ENCODE measurements at regions not wholly inside any gene's neighbourhood (a gene's known extent, or its start where the extent isn't known, plus 50 kb on each side); places are given as distances from the start of the nearest gene placed in this dataset.
A peak's percentile ranks its signal among the peaks of the same experiment; 100 is the strongest.
"Not testable (repeated sequence)": the region's sequence is repeated elsewhere in the genome, so short reads cannot be mapped to it uniquely, and the experiment has no call there.

- not testable (repeated sequence) for H2BK15ac ChIP-seq (replicated peaks; ENCODE audit: low read depth); H3K79me1 ChIP-seq (ENCODE audit: low read length); H3K79me2 ChIP-seq (ENCODE audit: control insufficient read depth, insufficient read depth, low read length); DNase-seq; H3K18ac ChIP-seq (ENCODE audit: low read length); H4K5ac ChIP-seq (ENCODE audit: low read length); H3K4ac ChIP-seq (ENCODE audit: low read depth, low read length); H2BK120ac ChIP-seq (ENCODE audit: low read depth, low read length); H2AK5ac ChIP-seq (ENCODE audit: low read length); H3K4me1 ChIP-seq (ENCODE audit: control insufficient read depth, low read depth, low read length); H2BK5ac ChIP-seq (ENCODE audit: low read length); H3K9ac ChIP-seq (ENCODE audit: low read length); H3K36me3 ChIP-seq (ENCODE audit: control insufficient read depth, insufficient read depth, low read length); H3K23ac ChIP-seq (ENCODE audit: low read length); H3K4me3 ChIP-seq (ENCODE audit: low read length); H3K27me3 ChIP-seq (ENCODE audit: insufficient read depth, low read length, poor library complexity); H3K56ac ChIP-seq (ENCODE audit: low read length); H3K4me2 ChIP-seq (ENCODE audit: low read length); H4K8ac ChIP-seq (ENCODE audit: low read depth, low read length); H3K27ac ChIP-seq (ENCODE audit: low read depth, low read length)
- WGBS (ENCODE audit: extremely low coverage, insufficient coverage, low lambda C conversion rate), result no CpG with 5 or more reads among the region's 3 CpGs
Observed at GRCh38 chr21:9009267-9010016, 1511.9 kb upstream of the TPTE start.

GRCh38 chr21:9010121-9010795, 1511.1 kb upstream of the TPTE start:
- WGBS (ENCODE audit: extremely low coverage, insufficient coverage, low lambda C conversion rate), result no CpG with 5 or more reads among the region's 4 CpGs
- H3K36me3 ChIP-seq (ENCODE audit: control insufficient read depth, insufficient read depth, low read length); H2AK5ac ChIP-seq (ENCODE audit: low read length); H3K79me2 ChIP-seq (ENCODE audit: control insufficient read depth, insufficient read depth, low read length); H3K27ac ChIP-seq (ENCODE audit: low read depth, low read length); DNase-seq; H3K56ac ChIP-seq (ENCODE audit: low read length); H3K27me3 ChIP-seq (ENCODE audit: insufficient read depth, low read length, poor library complexity); H3K4me1 ChIP-seq (ENCODE audit: control insufficient read depth, low read depth, low read length); H3K4me2 ChIP-seq (ENCODE audit: low read length); H3K79me1 ChIP-seq (ENCODE audit: low read length); H3K23ac ChIP-seq (ENCODE audit: low read length); H4K8ac ChIP-seq (ENCODE audit: low read depth, low read length); H2BK120ac ChIP-seq (ENCODE audit: low read depth, low read length); H3K9ac ChIP-seq (ENCODE audit: low read length); H3K4me3 ChIP-seq (ENCODE audit: low read length); H3K4ac ChIP-seq (ENCODE audit: low read depth, low read length); H3K18ac ChIP-seq (ENCODE audit: low read length); H2BK5ac ChIP-seq (ENCODE audit: low read length); H4K5ac ChIP-seq (ENCODE audit: low read length); H2BK15ac ChIP-seq (replicated peaks; ENCODE audit: low read depth): not testable (repeated sequence)

- H3K27ac ChIP-seq (ENCODE audit: low read depth, low read length); H3K18ac ChIP-seq (ENCODE audit: low read length); H3K4me1 ChIP-seq (ENCODE audit: control insufficient read depth, low read depth, low read length); H3K4ac ChIP-seq (ENCODE audit: low read depth, low read length); H2AK5ac ChIP-seq (ENCODE audit: low read length); H3K79me2 ChIP-seq (ENCODE audit: control insufficient read depth, insufficient read depth, low read length); H3K56ac ChIP-seq (ENCODE audit: low read length); DNase-seq; H4K8ac ChIP-seq (ENCODE audit: low read depth, low read length); H4K5ac ChIP-seq (ENCODE audit: low read length); H3K9ac ChIP-seq (ENCODE audit: low read length); H2BK15ac ChIP-seq (replicated peaks; ENCODE audit: low read depth); H3K36me3 ChIP-seq (ENCODE audit: control insufficient read depth, insufficient read depth, low read length); H3K4me2 ChIP-seq (ENCODE audit: low read length); H2BK120ac ChIP-seq (ENCODE audit: low read depth, low read length); H2BK5ac ChIP-seq (ENCODE audit: low read length); H3K27me3 ChIP-seq (ENCODE audit: insufficient read depth, low read length, poor library complexity); H3K23ac ChIP-seq (ENCODE audit: low read length); H3K79me1 ChIP-seq (ENCODE audit: low read length): not testable (repeated sequence)
- no CpG with 5 or more reads among the region's 3 CpGs for WGBS (ENCODE audit: extremely low coverage, insufficient coverage, low lambda C conversion rate)
- H3K4me3 ChIP-seq (ENCODE audit: low read length), result peak overlapping the region; percentile 33
Observed at GRCh38 chr21:9010936-9011890, 1510.2 kb upstream of the TPTE start.

DNA sequence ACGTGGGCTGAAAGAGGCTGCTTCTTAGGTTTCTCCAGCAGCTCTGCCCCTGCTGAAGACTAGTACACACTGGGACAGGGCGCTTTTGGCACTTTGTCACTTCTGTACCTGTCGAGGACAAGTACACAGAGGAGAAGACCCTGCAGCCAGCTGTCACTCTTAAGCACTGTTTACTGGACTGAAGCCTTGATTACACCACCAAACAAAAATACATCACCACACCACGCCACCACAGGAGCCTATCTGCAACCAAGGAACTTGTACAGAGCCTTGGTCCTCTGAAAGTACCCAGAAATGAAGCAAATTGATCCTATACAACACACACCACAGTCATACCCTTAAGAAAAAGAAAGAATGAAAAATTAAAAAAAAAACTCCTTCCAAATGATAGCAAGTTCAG, 1509.5 kb upstream of the TPTE start:
- H3K9ac ChIP-seq (ENCODE audit: low read length); H3K27ac ChIP-seq (ENCODE audit: low read depth, low read length); H3K4me1 ChIP-seq (ENCODE audit: control insufficient read depth, low read depth, low read length); H3K79me1 ChIP-seq (ENCODE audit: low read length); DNase-seq; H4K8ac ChIP-seq (ENCODE audit: low read depth, low read length); H2BK120ac ChIP-seq (ENCODE audit: low read depth, low read length); H3K18ac ChIP-seq (ENCODE audit: low read length); H2BK15ac ChIP-seq (replicated peaks; ENCODE audit: low read depth); H2BK5ac ChIP-seq (ENCODE audit: low read length); H3K4ac ChIP-seq (ENCODE audit: low read depth, low read length); H3K36me3 ChIP-seq (ENCODE audit: control insufficient read depth, insufficient read depth, low read length); H3K23ac ChIP-seq (ENCODE audit: low read length); H3K27me3 ChIP-seq (ENCODE audit: insufficient read depth, low read length, poor library complexity); H3K4me2 ChIP-seq (ENCODE audit: low read length); H2AK5ac ChIP-seq (ENCODE audit: low read length); H4K5ac ChIP-seq (ENCODE audit: low read length); H3K56ac ChIP-seq (ENCODE audit: low read length); H3K79me2 ChIP-seq (ENCODE audit: control insufficient read depth, insufficient read depth, low read length): not testable (repeated sequence)
- peak overlapping the region; percentile 11 for H3K4me3 ChIP-seq (ENCODE audit: low read length)
- WGBS (ENCODE audit: extremely low coverage, insufficient coverage, low lambda C conversion rate), result no CpG with 5 or more reads among the region's 4 CpGs

DNA sequence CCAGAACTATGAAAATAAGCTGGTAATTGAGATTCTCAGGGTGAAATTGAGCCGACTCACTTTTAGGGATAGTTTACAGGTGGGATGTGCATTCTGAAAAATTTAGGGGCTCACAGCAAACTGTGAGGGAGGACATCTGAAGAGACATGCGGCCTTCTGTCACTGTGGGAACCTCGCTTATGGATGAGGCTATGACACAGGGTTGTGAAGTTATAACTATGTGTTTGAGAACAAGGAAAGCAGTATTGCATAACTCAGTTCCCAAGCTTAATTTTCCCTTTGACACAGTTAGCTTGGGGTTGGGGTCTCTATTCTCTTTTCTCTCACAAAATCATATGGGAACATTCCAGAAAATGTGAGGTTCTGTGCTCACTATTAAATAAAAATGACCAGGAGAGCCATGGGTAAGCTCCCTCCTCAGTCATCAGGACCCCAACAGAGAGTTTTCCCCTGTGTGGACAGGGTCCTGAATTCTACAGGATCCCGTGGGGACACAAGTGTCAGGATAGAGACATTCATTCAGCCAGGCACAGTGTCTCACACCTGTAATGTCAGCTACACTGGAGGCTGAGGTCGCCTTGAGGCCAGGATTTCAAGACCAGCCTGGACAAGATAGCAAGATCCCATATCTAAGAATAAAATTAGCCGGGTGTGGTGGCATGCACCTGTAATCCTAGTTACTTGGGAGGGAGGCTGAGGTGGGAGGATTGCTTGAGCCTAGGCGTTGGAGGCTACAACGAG, 1507.7 kb upstream of the TPTE start:
- not testable (repeated sequence) for H3K27ac ChIP-seq (ENCODE audit: low read depth, low read length); DNase-seq
- no CpG with 5 or more reads among the region's 8 CpGs for WGBS (ENCODE audit: extremely low coverage, insufficient coverage, low lambda C conversion rate)

More for the DNA sequence above, 1507.7 kb upstream of the TPTE start:
- H2AK5ac ChIP-seq (ENCODE audit: low read length); H2BK120ac ChIP-seq (ENCODE audit: low read depth, low read length); H3K4me2 ChIP-seq (ENCODE audit: low read length); H3K23ac ChIP-seq (ENCODE audit: low read length); H3K36me3 ChIP-seq (ENCODE audit: control insufficient read depth, insufficient read depth, low read length); H3K27me3 ChIP-seq (ENCODE audit: insufficient read depth, low read length, poor library complexity); H2BK5ac ChIP-seq (ENCODE audit: low read length); H4K8ac ChIP-seq (ENCODE audit: low read depth, low read length); H3K9ac ChIP-seq (ENCODE audit: low read length); H3K79me2 ChIP-seq (ENCODE audit: control insufficient read depth, insufficient read depth, low read length); H3K4me1 ChIP-seq (ENCODE audit: control insufficient read depth, low read depth, low read length); H2BK15ac ChIP-seq (replicated peaks; ENCODE audit: low read depth); H3K79me1 ChIP-seq (ENCODE audit: low read length); H3K18ac ChIP-seq (ENCODE audit: low read length); H4K5ac ChIP-seq (ENCODE audit: low read length); H3K56ac ChIP-seq (ENCODE audit: low read length); H3K4ac ChIP-seq (ENCODE audit: low read depth, low read length): not testable (repeated sequence)
- peak overlapping the region; percentile 40 for H3K4me3 ChIP-seq (ENCODE audit: low read length)

All from mesendoderm (in vitro differentiated cells).